Medulla oblongata (tissue), 1 donor: ENCODE measurements at regions not wholly inside any gene's neighbourhood (a gene's known extent, or its start where the extent isn't known, plus 50 kb on each side); places are given as distances from the start of the nearest gene placed in this dataset.
A peak's percentile ranks its signal among the peaks of the same experiment; 100 is the strongest.
"Not testable (repeated sequence)": the region's sequence is repeated elsewhere in the genome, so short reads cannot be mapped to it uniquely, and the experiment has no call there.

ENCODE experiments used
- DNase-seq: peaks from one replicate; pipeline ENCODE4 v3.0.0-alpha.2; 2015; ENCODE audit errors: extremely low spot score

DNA sequence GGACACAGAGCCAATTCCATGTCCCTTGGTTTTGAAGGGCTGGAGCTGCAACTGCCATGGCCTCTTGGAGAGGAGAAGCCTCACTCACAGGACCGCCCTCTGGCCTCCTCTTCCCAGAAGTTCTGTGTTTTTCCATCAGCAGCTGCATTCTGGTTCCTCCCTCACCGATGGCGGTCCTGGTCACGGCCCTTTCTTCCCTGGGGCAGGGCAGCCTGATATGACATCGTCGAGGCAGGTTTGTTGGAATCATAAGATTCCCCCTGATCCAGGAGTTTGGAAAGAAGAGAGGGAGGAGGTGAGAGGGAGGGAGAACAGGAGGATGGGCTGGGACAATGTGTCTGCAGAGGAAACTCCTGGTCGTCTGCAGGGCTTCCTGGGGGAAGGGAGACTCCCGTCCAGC, 82.7 kb upstream of the PDZD8 start:
- no peak for DNase-seq

- DNase-seq, result no peak
Measured at GRCh38 chr10:117457071-117457810, 82.0 kb upstream of the PDZD8 start.

- no peak for DNase-seq
Measured at GRCh38 chr10:117455346-117455745, 80.1 kb upstream of the PDZD8 start.

- DNase-seq, result no peak
Measured at GRCh38 chr10:117454502-117454901, 79.3 kb upstream of the PDZD8 start.

DNA sequence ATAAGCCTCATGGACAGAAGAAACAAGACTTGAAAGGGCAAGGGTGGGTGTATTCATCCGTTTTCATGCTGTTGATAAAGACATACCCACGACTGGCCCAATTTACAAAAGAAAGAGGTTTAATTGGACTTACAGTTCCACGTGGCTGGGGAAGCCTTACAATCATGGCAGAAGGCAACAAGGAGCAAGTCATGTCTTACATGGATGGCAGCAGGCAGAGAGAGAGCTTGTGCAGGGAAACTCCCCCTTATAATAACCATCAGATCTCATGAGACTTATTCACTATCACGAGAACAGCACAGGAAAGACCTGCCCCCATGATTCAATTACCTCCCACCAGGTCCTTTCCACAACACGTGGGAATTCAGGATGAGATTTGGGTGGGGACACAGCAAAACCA, 78.2 kb upstream of the PDZD8 start:
- not testable (repeated sequence) for DNase-seq

GRCh38 chr10:117450940-117451339, 75.7 kb upstream of the PDZD8 start:
- no peak for DNase-seq

DNA sequence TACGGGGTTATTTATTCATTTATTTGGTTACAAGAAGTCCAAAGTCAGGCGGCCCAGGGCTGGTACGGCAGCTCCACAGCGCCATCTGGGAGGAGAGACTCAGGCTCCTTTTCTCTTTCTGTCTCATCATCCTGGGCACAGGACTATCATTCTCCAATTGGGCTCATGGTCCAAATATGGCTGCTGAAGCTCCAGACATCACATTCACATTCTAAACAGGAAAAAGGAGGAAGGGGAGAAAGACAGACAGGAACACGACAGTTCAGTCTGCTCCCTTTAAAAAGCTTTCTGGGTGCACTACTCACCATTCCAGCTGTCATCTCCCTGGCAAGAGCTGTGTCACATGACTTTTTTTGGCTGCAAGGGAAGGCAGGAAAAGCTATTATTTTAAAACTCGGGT, 74.4 kb upstream of the PDZD8 start:
- no peak for DNase-seq

- peak; percentile 5 for DNase-seq
Measured at GRCh38 chr10:117448802-117449201, 73.6 kb upstream of the PDZD8 start.

GRCh38 chr10:117445992-117446391, 70.8 kb upstream of the PDZD8 start:
- no peak for DNase-seq

DNA sequence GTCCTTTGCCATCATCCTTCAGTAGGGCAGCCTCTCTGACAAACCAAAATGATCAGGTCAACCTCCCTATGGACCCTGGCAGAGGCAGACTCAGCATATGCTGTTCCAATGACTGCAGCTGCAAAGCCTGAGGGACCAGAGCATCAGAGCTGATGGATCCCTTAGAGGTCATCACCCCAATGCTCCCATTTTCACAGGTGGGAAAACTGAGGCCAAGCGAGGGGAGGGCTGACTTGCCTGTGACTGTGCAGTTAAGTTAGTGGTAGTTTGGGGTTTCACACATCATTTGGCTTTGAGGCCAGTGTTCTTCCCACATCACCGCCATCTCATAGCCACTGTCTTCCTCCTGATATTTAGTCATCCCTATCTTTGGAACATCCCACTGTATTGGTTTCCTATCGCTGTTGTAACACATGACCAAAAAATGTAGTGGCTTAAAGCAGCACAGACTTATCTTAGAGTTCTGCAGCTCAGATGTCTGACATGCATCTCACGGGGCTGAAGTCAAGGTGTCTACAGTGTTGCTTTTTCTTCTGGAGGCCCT, 69.3 kb upstream of the PDZD8 start:
- no peak for DNase-seq

- DNase-seq, result no peak
Measured at GRCh38 chr10:117443686-117444041, 68.4 kb upstream of the PDZD8 start.

GRCh38 chr10:117442944-117443685, 67.9 kb upstream of the PDZD8 start:
- DNase-seq, result peak; percentile 62

- no peak for DNase-seq
Measured at GRCh38 chr10:117442521-117442920, 67.3 kb upstream of the PDZD8 start.

DNA sequence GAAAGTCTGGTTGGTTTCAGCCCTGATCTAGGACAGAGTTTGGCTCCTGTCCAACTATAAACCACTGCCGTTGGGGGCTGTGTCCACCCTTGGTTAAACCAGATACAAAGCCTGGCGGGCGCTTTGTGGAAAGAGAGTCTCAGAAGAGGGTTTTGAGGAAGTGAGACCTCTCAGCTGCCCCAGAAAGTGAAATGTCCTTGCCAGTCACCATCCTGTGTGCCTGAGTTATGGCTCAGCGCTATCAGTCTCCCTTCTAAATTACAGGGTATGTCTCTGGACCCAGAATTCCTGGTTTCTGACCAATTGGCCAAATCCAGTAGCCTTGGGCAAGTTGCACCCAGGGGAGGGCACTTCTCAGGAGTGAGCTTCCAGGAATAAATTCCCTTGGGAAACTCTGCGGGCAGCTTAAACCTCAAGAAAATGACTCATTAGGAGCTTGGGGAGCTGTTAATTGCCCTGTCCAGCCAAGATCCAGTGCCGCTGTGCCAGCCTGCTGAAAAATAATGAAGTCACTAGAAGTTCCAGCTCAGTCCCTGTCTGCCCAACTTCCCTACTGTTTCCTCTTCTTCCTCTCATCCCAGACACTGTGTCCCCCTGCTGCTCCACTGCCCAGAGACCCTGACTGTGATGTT, 66.7 kb upstream of the PDZD8 start:
- DNase-seq, result peak; percentile 35

DNA sequence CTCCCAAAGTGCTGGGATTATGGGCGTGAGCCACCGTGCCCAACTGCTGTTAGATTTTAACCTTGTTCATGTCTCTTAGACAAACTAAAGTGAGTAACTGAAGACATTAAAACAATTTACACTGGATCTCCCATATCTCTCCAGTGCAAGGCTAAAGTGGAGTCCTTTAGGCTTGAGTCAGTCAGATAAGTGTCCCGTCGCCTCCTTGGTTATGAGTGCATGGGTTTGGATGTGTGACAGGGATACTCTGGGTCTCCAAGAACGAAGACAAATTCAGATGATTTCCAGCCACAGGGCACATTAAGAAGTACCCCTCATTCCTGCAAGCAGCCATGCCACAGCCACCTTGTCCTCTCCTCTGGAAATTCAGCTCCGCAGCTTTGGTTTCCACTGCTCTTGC, 66.1 kb upstream of the PDZD8 start:
- DNase-seq, result no peak

- DNase-seq, result peak; percentile 26
Measured at GRCh38 chr10:117439243-117439912, 64.1 kb upstream of the PDZD8 start.

DNA sequence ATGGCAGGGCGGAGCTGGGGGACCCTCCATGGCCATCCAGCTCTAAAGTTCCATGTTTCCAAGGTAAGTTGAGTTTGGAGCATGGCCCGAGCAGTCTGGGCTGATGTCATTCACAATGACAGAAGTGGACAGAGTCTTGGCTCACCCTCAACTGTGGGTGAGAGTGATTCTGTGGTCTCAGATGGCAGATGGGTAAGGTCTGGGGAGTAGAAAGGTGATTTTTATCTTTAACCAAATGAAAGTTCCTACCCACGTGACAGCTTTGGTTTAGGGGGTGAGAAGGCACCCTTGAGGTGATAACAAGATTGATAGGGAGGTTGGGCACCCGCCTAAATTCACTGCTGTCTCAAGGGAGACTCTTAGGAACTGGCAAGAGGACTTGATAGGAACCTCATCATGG, 57.6 kb upstream of the PDZD8 start:
- DNase-seq, result no peak

DNA sequence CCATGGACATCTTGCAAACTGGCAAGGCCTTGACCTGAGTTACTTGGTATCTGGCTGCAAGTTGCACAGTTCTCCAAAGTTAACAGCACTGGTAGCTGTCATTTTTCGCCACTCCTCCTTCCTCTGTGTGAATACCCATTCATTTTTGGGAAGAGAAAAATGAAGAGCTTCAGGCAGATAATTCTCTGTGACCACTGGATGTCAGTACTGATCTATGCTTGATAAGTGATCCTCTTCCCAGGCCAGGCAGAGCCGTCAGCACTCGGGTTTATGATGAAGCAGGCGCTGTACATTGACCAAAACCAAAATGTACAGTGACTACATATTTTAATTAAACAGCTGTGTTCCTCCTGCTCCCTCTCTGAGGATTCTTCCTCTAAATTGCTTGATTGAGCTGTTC, 55.9 kb upstream of the PDZD8 start:
- no peak for DNase-seq

- DNase-seq, result not testable (repeated sequence)
Measured at GRCh38 chr10:117430535-117430934, 55.3 kb upstream of the PDZD8 start.

- DNase-seq, result no peak
Measured at GRCh38 chr10:117429643-117430265, 54.5 kb upstream of the PDZD8 start.

- DNase-seq, result no peak
Measured at GRCh38 chr10:117427356-117427755, 52.1 kb upstream of the PDZD8 start.
